ENCODE measurements at regions not wholly inside any gene's neighbourhood (a gene's known extent, or its start where the extent isn't known, plus 50 kb on each side); places are given as distances from the start of the nearest gene placed in this dataset.

DNA sequence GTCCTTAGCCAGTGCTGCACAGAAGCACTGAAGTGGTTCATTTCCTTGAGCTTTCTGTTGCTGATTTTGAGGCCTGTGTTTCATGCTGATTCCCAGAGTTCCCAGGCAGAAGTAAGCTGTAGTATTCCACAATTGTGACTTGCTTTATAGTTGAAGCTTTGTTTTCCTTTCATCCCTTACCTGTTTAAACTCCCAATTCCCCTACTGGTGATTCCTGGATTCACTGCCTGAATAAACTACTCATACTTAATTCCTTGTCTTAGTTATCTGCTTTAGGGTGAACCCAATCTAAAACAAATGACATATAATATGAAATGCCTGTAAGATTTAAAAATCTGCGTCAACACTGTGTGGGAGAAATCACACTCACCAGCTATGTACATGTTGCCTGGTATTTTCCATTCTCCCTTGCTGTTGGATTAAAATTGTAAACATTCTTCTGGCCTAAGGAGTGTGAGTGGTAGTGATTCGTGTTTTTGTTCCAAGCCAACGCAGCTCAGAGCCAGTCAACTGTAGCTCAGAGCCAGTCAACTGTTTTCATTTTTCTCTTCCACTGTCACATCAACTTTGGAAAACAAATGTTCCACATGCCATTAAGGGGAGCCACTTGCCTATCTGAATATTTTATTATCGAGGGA lies 879.4 kb downstream of the MRPL39 start:
- FAIRE-seq: no peak
- TF ChIP-seq POLR2A (IDR thresholded peaks at IDR 0.05; ENCODE audit: low read depth, low read length) (no peak), POU2F2 (IDR thresholded peaks at IDR 0.05; ENCODE audit: low read depth, low read length) (no peak), PAX5 (IDR thresholded peaks at IDR 0.05; ENCODE audit: insufficient read depth, low read length, severe bottlenecking) (no peak), POLR2AphosphoS5 (IDR thresholded peaks at IDR 0.05; ENCODE audit: low read depth, low read length) (no peak), SPI1 (IDR thresholded peaks at IDR 0.05; ENCODE audit: low read depth, low read length) (no peak), TAF1 (IDR thresholded peaks at IDR 0.05; ENCODE audit: low read depth, low read length) (no peak)

DNA sequence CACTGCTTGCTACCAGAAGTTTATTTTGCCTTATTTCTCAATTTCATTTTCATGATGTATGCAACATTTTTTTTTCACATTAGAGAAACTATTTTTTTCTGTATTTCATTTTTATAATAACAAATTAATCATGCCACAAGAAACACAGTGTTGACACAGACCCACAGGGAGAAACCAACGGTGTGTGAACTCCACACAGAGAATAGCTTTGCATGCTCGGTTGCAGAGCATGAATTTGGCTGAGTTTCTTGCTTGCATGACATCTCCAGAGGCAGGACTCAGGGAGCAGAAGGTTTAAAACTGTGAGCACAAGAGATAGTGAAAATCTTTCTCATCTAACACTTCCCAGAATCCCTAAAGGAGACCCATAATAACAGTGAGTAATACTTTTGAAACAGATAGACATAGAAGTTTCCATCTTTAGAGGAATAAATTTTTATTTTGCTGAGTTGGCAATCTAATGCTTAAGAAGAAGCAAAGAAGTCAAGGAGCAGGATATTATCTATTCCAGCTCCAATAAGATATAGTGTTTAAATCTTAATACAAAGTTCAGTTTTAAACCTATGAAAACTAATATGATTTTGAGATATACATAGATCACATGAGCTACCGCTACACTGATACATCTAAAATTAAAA lies 890.9 kb downstream of the MRPL39 start:
- TF ChIP-seq PAX5 (IDR thresholded peaks at IDR 0.05; ENCODE audit: insufficient read depth, low read length, severe bottlenecking): no peak
- TF ChIP-seq SPI1 (IDR thresholded peaks at IDR 0.05; ENCODE audit: low read depth, low read length): no peak
- no peak for TF ChIP-seq POLR2A (IDR thresholded peaks at IDR 0.05; ENCODE audit: low read depth, low read length)
- FAIRE-seq (no peak), DNase-seq (ENCODE audit: insufficient read length, low spot score) (no peak)

More for the DNA sequence above, 879.4 kb downstream of the MRPL39 start:
- no peak for DNase-seq (ENCODE audit: insufficient read length, low spot score)

DNA sequence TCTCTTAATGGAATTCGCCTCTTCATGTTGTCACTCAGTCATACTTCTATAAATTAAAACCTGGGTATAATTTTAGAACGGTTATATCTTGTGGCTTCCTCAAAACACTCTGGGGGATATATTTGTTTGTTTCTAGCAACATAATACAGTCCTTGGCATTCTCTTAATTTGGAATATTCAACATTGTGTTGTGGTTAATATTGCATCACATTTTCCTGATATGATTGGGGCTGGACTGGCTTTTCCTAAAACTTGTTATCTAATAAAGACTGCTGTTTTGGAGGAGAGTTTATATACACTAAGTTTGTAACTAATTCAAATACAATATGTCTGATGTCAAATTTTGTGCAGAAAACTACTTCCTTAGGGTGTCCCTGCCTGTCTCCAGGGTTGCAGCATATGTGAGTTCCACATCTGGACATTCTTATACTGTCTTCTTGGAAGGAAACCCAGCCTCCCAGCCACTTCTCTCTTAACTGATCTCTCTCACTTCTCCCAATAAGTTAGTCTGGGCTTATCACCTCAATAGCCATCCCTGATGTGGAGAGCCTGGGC lies 892.6 kb downstream of the MRPL39 start:
- FAIRE-seq: no peak
- DNase-seq (ENCODE audit: insufficient read length, low spot score): no peak
- TF ChIP-seq POLR2AphosphoS5 (IDR thresholded peaks at IDR 0.05; ENCODE audit: low read depth, low read length) (no peak), SPI1 (IDR thresholded peaks at IDR 0.05; ENCODE audit: low read depth, low read length) (no peak), TAF1 (IDR thresholded peaks at IDR 0.05; ENCODE audit: low read depth, low read length) (no peak), POU2F2 (IDR thresholded peaks at IDR 0.05; ENCODE audit: low read depth, low read length) (no peak), POLR2A (IDR thresholded peaks at IDR 0.05; ENCODE audit: low read depth, low read length) (no peak), PAX5 (IDR thresholded peaks at IDR 0.05; ENCODE audit: insufficient read depth, low read length, severe bottlenecking) (no peak)

DNA sequence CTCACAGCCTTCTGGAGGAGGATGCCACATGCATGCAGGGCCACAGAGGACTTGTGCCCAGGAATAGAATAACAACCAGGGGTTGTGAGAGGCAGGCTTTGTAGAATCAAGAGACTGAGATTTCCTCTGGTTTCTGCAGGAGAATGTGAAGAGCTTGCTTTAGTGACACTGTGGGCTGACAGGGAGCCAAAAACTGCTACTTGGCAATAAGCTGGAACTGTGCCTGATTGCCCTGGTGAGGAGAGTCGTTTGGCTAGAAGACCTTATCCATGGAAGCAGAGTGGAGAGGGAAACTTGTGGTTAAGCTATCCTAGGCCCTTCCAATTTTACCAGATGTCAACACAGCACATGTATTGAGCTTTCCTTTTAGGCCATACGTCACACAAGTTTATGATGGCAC lies 902.1 kb downstream of the MRPL39 start:
- TF ChIP-seq POLR2A (IDR thresholded peaks at IDR 0.05; ENCODE audit: low read depth, low read length): no peak
- TF ChIP-seq TAF1 (IDR thresholded peaks at IDR 0.05; ENCODE audit: low read depth, low read length): no peak
- no peak for TF ChIP-seq POU2F2 (IDR thresholded peaks at IDR 0.05; ENCODE audit: low read depth, low read length)
- no peak for TF ChIP-seq POLR2AphosphoS5 (IDR thresholded peaks at IDR 0.05; ENCODE audit: low read depth, low read length)
- TF ChIP-seq PAX5 (IDR thresholded peaks at IDR 0.05; ENCODE audit: insufficient read depth, low read length, severe bottlenecking): no peak
- no peak for TF ChIP-seq SPI1 (IDR thresholded peaks at IDR 0.05; ENCODE audit: low read depth, low read length)
- FAIRE-seq (no peak), DNase-seq (ENCODE audit: insufficient read length, low spot score) (no peak)

DNA sequence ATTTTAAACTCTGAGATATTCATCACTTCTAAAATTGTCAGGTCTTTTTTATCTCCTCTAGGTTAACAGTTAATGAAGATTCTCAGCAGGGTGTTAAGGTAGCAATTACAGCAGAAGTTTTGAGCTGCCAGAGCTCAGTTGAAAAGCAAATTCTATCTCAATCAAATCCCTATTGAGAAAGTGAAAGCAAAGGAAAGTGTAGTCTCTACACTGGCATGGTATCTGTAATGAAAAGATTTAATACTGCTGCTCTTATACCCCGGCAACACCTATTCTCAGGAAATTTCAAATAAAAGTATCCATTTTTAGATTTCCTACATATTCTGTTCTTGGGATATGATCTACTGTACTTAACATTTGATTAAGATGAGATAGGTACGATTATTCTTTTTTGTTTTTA lies 913.5 kb downstream of the MRPL39 start:
- no peak for FAIRE-seq
- no peak for DNase-seq (ENCODE audit: insufficient read length, low spot score)
- no peak for TF ChIP-seq POU2F2 (IDR thresholded peaks at IDR 0.05; ENCODE audit: low read depth, low read length)
- TF ChIP-seq POLR2A (IDR thresholded peaks at IDR 0.05; ENCODE audit: low read depth, low read length): no peak
- TF ChIP-seq POLR2AphosphoS5 (IDR thresholded peaks at IDR 0.05; ENCODE audit: low read depth, low read length): no peak
- TF ChIP-seq PAX5 (IDR thresholded peaks at IDR 0.05; ENCODE audit: insufficient read depth, low read length, severe bottlenecking): no peak
- TF ChIP-seq TAF1 (IDR thresholded peaks at IDR 0.05; ENCODE audit: low read depth, low read length): no peak
- TF ChIP-seq SPI1 (IDR thresholded peaks at IDR 0.05; ENCODE audit: low read depth, low read length): no peak

DNA sequence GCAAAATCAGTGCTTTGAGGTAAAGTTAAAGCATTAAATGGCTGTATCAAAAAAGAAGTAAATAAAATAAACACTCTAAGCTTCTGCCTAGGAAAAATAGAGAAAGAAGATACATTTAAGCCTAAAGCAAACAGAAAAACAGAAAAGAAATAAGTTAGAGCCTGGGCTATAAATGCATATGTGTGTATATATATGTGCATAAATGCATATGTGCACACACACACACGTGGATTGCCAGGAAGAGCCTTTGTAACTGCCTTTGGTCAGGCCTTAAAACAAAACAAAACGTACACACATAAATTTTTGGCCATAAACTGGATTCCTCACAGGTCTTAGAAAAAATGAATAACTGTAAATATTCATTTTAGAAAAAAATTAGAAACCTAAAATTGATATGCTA lies 925.8 kb downstream of the MRPL39 start:
- DNase-seq (ENCODE audit: insufficient read length, low spot score): no peak
- TF ChIP-seq POU2F2 (IDR thresholded peaks at IDR 0.05; ENCODE audit: low read depth, low read length) (no peak), POLR2A (IDR thresholded peaks at IDR 0.05; ENCODE audit: low read depth, low read length) (no peak), POLR2AphosphoS5 (IDR thresholded peaks at IDR 0.05; ENCODE audit: low read depth, low read length) (no peak), TAF1 (IDR thresholded peaks at IDR 0.05; ENCODE audit: low read depth, low read length) (no peak), SPI1 (IDR thresholded peaks at IDR 0.05; ENCODE audit: low read depth, low read length) (no peak), PAX5 (IDR thresholded peaks at IDR 0.05; ENCODE audit: insufficient read depth, low read length, severe bottlenecking) (no peak)
- no peak for FAIRE-seq

DNA sequence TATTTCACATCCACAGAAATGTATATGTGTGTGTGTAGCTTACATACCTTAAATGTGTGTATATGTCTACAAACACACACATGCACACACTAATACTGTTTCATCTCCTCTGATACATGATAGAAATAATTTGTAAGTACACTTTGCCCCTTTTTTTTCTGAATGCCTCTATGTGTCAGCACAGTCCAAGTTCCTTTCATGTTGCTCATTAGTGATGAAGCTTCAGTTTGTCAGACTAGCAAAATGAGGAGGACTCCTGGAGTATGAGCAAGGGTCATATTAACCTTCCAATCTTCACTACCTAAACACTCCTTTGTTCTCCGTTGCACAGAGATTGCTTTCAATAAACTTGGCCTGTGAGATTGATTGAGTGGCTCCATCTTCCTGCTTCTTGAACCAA lies 935.4 kb downstream of the MRPL39 start:
- FAIRE-seq: no peak
- no peak for TF ChIP-seq POLR2AphosphoS5 (IDR thresholded peaks at IDR 0.05; ENCODE audit: low read depth, low read length)
- no peak for DNase-seq (ENCODE audit: insufficient read length, low spot score)

DNA sequence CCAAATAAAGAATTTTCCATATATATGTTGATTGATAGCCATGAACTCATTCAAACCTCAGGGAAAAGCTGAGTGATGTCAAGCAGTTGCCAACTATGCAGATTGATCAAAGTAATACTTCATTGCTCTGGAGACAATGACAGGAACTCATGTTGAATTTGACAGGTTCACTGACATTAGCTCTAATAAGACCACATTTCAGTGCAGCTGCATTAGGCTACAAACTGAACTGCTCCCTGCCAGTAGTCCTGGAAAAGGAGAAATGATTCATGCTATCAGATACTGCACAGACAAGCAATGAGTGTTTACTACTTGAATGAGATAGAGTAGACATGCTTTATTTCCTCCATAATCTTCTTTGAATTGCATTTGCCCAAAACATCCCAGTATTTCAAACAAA lies 948.4 kb downstream of the MRPL39 start:
- FAIRE-seq (no peak), DNase-seq (ENCODE audit: insufficient read length, low spot score) (no peak)
- TF ChIP-seq POLR2A (IDR thresholded peaks at IDR 0.05; ENCODE audit: low read depth, low read length): no peak
- no peak for TF ChIP-seq PAX5 (IDR thresholded peaks at IDR 0.05; ENCODE audit: insufficient read depth, low read length, severe bottlenecking)
- TF ChIP-seq POU2F2 (IDR thresholded peaks at IDR 0.05; ENCODE audit: low read depth, low read length): no peak
- TF ChIP-seq POLR2AphosphoS5 (IDR thresholded peaks at IDR 0.05; ENCODE audit: low read depth, low read length): no peak
- no peak for TF ChIP-seq TAF1 (IDR thresholded peaks at IDR 0.05; ENCODE audit: low read depth, low read length)
- no peak for TF ChIP-seq SPI1 (IDR thresholded peaks at IDR 0.05; ENCODE audit: low read depth, low read length)

DNA sequence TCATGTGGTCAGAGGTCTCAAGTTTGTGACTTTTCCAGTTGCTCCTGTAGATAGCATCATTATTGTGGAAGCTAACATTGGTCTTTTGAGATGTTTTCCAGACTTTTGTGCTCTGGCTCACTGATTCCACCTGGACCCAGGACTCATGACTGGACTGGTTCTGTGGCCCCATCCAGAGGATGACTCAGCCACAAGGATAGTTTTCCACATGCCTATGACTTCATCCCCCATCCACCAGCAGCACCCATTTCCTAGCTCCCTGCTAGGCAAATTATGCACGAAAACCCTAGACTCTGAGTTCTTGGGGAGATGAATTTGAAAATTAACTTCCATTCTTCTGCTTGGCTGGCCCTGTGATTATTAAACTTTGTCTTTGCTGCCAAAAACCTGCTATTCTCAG lies 949.3 kb downstream of the MRPL39 start:
- no peak for DNase-seq (ENCODE audit: insufficient read length, low spot score)
- no peak for FAIRE-seq
- TF ChIP-seq POLR2A (IDR thresholded peaks at IDR 0.05; ENCODE audit: low read depth, low read length): no peak
- no peak for TF ChIP-seq PAX5 (IDR thresholded peaks at IDR 0.05; ENCODE audit: insufficient read depth, low read length, severe bottlenecking)
- TF ChIP-seq POLR2AphosphoS5 (IDR thresholded peaks at IDR 0.05; ENCODE audit: low read depth, low read length): no peak
- no peak for TF ChIP-seq SPI1 (IDR thresholded peaks at IDR 0.05; ENCODE audit: low read depth, low read length)
- TF ChIP-seq TAF1 (IDR thresholded peaks at IDR 0.05; ENCODE audit: low read depth, low read length): no peak
- TF ChIP-seq POU2F2 (IDR thresholded peaks at IDR 0.05; ENCODE audit: low read depth, low read length): no peak

DNA sequence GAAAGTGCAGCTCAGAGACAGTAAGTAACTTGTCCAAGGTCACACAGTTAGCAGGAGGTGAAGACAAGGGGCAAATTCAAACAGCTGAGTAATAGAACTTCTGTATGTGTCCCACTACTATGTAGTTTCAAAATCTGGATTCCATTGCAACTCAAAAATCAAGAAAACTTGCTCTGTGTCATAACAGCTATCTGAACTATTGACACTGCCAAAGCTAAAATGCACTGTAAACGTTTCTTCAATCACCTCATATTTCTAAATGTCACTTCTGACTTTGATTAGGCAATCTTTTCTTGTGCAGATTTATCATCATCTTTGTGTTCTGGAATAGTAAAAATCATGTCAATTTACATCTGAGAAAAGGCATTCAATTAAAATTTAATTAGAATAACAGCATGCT lies 957.6 kb downstream of the MRPL39 start:
- TF ChIP-seq PAX5 (IDR thresholded peaks at IDR 0.05; ENCODE audit: insufficient read depth, low read length, severe bottlenecking) (no peak), TAF1 (IDR thresholded peaks at IDR 0.05; ENCODE audit: low read depth, low read length) (no peak), POLR2A (IDR thresholded peaks at IDR 0.05; ENCODE audit: low read depth, low read length) (no peak), POLR2AphosphoS5 (IDR thresholded peaks at IDR 0.05; ENCODE audit: low read depth, low read length) (no peak), SPI1 (IDR thresholded peaks at IDR 0.05; ENCODE audit: low read depth, low read length) (no peak), POU2F2 (IDR thresholded peaks at IDR 0.05; ENCODE audit: low read depth, low read length) (no peak)
- DNase-seq (ENCODE audit: insufficient read length, low spot score): no peak
- no peak for FAIRE-seq
